ENCODE measurements at regions not wholly inside any gene's neighbourhood (a gene's known extent, or its start where the extent isn't known, plus 50 kb on each side); places are given as distances from the start of the nearest gene placed in this dataset.
"Not testable (repeated sequence)": the region's sequence is repeated elsewhere in the genome, so short reads cannot be mapped to it uniquely, and the experiment has no call there.

DNA sequence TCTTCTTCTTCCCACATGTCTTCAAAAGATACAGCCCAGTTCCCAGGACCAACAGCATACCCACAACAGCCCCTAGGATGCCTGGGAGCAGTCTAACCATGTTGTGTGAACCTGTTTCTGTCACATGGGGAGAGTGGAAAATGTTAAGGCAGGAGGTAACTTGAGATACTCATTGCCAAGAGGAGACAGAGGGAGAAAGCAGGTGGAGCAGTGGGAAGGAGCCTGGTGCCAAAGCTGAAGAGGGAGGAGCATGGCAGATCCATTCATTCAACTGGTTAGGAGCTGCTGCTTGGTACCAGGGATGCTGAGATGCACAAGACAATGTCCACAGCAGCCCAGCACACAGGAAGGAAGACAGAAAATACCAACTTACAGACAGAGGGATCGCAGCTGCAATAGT lies 149.8 kb upstream of the ETV3 start:
- DNase-seq, result no peak

DNA sequence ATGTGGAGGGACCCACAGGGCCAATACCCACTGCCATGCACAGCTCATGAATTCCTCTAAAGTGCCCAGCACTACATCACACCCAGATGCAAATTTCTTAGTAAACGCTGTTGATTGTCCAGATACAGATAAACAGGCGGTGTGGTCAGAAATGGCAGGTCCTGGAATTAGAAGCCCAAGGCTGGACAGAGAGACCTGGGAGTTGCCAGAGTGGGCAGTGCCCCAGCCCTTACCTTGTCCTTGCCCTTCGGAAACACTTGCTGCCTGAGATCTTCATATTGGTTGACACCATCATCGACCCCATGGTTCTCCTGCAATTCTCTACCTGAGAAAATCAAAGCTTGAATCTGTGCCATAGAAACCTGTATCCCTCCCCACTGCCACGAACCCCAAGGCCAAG lies 149.3 kb upstream of the ETV3 start:
- no peak for DNase-seq

DNA sequence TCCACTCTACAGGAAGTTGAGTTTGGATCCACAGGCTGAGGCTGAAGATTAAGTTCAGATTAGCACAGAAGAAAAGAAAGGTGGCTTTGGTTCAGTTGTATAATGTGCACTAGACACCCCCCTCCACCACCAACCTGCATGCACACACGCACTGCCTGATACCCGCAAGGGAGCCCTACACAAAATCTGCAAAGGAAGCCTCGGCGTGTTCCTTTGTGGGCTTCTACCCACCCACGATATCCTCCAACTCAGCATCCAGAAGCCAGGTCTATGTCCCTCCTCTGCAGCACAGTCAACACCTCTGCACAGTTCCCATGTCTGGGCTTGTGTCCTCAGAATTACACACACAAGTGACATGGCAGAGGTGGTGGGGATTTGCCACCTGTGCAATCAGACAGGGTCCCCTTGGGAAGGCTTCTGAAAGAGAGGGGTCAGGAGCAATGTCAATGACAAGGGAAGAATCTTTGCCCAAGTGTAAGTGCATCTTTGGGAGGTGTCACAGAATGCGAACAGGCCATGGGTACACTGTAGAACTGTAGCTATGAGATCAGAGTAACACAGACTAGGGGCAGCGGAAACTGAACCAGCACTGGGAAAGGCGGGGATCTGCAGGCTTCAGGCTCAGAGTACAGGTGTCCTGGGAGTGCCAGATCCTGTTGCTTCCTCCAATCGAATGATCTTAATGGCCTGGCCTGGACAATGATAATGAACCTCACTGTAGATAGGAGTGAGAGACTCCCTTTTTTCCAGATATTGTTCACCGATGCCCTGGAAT lies 148.6 kb upstream of the ETV3 start:
- DNase-seq, result no peak

DNA sequence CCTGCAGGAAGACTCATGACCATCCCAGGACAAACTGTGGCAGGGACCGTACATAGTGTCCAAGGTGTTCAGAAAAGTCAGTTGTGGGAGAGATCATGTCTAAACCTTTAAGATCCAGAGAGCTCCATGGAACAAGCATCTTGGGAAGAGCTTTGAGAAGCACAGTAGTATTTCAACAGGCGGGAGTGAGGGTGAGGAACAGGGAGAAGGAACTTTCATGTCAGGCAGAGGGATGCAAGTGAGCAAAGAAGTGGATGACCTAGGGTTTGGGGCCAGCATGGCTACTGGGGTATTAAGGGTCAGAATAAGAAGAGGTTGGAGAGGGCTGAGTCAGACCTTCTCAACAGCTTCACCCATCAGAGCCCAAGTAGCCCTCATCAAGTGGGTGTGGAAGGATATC lies 147.9 kb upstream of the ETV3 start:
- DNase-seq, result no peak

DNA sequence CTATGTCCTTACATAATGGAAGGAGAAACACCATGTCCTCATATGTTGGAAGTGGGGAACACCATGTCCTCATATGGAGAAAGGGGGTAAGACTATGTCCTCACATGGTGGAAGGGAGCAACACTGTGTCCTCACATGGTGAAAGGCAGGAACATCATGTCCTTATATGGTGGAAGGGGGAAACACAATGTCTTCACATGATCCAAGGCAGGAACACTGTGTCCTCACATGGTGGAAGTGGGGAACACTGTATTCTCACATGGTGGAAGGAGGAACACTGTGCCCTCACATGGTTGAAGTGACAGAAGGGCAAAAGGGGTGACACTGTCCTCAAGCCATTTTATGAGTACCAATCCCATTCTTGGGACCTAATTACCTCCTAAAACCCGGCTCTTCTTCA lies 146.3 kb upstream of the ETV3 start:
- no peak for DNase-seq

DNA sequence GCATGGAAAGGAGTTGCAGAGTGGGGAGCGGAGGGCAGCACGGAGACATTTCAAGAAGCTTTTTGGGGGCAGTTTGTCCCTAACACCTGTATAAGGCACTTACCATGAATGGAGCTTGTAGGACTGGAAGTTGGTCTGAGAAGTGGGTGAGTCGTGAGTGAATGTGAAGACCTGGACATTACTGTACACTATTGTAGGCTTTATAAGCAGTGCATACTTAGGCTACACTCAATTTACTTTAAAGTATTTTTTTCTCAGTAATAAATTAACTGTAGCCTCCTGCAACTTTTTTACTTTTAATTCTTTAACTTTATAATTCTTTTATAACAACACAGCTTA lies 141.6 kb upstream of the ETV3 start:
- DNase-seq, result no peak

DNA sequence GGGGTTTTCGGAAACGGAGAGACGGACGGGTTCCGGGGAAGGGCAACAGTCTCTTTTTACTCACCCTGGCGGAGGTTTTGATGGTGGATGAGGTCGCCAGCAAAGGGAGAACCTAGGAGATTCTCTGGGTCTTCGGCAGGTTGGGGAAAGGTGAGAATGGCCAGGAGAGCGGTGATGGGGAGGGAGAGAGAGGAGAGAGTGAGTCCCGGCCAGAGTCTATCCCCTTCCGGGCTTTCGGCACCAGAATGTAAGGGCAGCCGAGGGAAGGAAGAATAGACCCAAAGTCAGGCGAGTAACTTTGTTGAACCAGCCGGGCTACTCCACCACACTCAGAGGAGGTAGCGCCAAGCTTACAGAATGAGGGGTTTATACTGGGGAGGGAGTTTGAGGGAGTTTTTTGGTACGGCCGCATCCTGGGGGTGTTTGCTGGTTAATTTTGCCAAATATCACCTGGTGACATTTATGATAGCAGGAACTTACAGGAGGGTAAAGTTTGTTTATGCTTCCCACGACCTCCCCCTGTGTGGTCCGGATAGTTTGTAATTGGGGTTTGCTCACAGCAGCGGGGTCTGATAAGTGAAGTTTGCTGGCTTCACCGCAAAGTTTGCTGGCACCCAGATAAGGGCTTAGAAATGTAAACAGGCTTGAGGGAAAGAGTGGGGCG lies 141.1 kb upstream of the ETV3 start:
- DNase-seq, result no peak

DNA sequence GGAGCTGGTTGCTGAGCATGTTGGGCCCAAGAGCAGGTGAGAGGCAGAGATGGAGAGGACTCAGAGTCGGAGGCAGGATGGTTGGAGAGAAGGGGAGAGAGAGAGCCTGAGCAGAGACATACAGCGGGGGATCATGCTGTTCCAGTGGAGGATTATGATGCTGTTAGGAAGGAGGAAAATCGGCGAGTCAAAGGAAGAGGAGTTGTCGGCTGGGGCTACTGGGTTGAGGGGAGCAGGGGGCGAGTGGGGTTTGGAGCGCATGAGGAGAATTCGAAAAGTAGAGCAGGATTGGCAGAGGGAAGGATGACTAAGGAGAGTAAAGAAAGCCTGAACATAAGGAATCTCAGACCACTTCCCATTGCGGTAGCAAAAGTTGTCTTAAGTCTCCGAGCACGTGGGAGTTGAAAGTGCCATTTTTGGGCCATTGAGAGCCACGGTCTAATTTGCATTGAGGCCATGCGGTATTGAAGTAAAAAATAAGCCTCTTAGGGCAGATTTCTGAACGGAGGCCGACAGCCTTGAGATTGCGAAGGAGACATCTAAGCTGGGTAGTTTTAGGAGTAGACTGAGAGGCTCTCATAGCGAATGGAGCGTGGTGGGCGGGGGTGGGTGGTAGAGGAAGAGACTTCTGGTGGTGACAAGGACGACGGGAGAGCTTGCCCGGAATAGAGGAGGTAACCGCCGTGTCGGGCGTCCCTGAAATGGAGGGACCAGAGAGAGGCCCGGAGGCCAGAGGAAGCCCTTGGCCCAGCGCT lies 140.4 kb upstream of the ETV3 start:
- no peak for DNase-seq

DNA sequence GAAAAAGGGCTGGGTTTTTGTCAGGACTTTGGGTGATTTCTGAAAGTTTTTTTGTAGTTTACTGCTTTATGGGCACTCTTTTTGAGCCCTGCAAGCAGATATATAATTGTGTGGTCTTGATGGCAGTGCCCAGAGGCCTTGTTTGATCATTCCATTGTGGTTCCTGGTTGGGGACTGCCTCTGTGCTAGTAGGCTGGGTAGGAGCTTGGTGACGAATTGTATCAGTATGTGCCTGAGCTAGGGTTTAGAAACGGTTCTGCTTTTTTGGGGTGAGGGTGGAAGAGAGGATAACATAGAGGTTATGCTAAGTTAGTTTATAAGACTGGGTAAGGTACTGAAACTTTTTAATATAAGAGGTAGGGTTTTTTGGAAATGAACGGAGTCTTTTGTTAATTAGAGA lies 139.7 kb upstream of the ETV3 start:
- no peak for DNase-seq

DNA sequence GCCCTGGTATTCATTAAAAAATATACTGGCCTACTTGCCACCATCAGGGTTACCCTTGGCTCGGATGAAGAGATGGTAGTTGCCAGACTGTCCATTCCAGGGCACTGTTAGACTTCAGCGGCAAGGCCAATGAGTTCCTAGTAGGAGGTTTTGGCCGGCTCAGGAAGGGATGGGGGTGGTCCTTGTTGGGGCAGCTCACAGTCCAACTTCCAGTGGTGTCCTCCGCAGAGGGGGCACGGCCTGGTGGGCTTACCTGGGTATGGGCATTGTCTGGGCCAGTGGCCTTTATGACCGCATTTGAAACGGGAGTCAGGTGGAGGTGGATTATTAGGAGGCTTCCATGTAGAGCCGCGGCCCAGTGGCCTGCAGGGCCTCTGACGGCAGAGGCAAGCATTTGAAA lies 139.1 kb upstream of the ETV3 start:
- DNase-seq, result no peak

DNA sequence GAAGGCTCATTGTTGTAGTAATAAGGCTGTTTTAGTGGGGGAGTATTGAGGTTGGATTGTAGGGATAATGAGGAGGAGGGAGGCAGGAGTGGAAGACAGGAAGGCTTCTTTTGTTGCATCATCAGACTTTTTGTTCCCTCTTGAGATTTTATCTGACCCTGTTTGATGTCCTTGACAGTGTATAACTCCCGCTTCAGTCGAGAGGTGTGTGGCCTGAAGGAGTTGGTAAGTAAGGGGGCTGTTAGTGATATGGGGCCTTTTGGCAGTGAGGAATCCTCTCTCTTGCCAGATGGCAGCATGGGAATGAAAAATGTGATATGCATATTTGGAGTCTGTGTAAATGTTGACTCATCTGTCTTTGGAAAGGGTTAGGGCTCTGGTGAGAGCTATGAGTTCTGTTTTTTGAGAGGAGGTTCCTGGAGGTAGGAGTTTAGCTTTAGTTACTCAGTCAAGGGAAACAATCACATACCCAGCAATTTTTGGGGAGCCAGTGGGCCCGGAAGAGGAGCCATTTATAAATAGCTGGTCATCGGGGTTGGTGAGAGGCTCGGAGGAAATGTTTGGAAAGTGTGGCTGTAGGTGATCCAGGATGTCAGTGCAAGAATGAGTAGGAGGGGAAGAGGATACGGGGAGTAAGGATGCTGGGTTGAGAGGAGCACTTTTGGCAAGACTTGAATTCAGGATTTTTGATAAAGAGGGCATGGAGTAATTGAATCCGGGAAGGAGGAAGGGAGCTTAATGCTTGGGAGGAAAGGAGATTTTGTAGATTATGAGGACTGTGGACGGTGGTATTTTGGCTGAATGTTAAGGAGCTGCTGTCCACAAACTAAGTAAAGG lies 136.7 kb upstream of the ETV3 start:
- DNase-seq, result peak; percentile 76

DNA sequence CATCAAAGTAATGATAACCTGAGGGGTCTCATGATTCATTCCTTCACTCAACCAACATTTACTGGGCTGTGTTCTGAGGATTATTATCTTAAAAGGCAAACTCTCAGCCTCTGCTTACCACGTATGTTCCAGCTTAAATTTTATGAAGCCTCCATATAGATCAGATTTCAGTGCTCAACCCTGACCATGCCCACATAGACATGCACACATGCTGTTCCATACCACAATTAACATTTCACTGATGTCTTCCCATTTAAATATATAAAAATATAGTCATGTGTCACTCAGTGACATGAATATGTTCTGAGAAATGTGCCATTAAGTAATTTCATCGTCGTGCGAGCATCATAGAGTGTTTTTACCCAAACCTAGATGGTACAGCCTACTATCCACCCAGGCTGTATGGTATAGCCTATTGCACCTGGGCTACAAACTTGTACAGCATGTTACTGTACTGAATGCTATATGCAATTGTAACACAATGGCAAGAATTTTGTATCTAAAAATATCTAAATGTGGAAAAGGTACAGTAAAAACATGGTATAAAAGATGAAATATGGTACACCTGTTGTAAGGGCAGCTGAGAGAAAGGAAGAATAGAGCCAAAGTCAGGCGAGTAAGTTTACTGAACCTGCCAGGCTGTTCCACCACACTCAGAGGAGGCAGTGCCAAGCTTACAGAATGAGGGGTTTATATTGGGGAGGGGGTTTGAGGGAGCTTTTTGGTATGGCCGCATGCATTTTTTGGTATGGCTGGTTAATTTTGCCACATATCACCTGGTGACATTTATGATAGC lies 134.7 kb upstream of the ETV3 start:
- no peak for DNase-seq

DNA sequence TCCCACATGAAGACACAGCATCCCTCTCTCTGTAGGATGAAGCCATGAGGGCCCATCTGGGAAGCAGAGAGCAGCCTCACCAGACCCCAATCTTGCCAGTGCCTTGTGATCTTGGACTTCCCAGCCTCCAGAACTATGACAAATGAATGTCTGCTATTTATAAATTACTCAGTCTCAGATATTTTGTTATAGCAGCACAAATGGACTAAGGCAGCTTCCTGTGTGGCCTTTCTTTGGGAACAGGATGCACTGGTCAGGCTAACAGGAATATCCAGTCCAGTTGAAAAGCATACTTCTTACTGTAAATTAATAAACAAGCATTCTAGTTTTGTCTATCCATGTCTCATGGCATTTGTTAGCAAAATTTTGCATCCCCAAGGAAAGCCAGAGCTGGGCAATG lies 134.1 kb upstream of the ETV3 start:
- DNase-seq, result no peak

DNA sequence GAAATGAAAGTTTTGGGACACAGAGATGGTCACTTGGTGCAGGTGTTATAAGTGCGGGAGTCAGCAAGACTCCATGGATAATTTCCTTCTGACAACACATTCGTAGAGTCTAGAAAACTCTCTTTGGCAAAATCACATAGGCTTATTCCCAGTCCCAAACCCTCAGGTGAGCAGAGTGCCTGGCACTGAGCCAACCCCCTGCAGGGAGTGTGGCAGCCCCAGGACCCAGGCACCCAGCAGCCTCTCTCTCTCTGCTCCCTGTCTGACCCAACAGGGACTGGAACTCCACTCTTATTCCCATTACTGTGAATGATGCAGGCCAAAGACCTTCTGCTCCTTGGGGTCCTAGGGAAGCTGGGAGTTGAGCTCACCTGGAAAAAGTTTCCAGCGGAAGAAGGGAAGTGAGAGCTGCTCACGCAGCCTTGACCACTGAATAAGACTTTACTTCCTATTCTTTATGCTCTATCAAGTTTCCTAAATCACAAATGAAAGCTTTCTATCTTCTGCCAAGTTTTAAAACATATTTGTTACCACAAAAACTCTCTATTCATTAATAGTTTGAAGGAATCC lies 132.6 kb upstream of the ETV3 start:
- no peak for DNase-seq

DNA sequence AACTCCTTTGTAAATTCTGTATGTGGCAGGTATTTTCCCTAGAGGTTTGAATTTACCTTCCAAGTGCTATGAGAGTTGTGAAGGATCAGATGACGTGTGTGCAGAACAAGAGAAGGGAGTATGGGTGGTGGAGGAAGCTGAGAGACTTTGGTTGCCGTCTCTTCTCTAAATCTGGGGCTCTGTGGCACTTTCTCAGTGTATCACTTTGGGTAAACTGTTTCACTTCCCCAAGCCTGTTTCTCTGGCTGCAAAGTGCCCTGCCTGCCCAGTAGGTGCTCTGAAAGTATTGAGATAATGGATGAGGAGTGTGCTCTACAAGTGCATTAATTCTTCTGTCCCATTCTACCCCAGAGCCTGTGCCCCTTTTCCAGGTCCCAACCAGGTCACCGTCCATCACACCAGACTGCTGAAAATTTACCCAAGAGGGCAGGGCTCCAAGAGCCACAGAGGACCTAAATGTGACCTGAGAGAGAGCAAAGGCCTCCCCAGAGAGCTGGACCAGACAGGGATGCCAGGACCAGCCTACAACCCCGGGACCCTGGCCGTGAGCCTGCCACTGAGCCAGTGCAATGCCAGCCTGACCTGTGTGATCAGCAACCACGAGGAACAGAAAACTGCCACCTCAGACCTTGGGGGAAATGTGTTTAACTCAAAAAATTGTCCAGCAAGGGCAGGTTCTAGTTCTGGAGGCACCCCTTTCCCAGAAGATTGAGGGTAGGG lies 131.6 kb upstream of the ETV3 start:
- DNase-seq, result no peak

DNA sequence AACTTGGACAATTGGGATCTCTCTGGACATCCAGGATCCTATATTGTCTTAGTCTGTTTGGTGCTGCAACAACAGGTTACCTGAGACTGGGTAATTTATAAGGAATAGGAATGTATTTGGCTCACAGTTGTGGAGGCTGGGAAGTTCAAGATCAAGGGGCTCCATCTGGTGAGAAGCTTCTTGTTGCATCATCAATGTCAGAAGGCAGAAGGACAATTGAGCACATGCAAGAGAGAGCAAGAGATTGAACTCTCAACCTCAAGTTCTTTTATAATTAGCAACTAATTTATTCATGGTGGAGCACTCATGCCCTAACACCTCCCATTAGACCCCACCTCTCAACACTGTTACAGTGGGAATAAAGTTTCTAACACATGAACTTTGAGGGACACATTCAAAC lies 124.7 kb upstream of the ETV3 start:
- no peak for DNase-seq

DNA sequence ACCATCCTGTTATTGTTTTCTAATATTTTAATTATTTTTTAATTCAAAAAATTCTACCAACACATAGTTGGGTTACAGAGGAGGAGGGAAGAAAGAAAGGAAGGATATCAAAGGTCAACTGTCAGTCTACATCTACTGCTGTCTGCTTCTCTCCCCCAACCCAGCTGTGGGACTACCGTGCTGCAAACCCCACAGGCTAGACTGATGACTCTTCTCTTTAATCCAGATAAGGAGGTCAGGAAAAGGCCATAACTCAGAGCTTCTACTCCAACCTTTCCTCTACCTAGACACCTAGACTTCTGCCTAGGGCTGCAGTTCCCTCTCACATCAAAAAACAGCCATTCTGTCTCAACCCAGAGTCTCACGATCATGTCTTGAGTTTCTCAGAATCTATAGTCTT lies 124.2 kb upstream of the ETV3 start:
- DNase-seq, result no peak

DNA sequence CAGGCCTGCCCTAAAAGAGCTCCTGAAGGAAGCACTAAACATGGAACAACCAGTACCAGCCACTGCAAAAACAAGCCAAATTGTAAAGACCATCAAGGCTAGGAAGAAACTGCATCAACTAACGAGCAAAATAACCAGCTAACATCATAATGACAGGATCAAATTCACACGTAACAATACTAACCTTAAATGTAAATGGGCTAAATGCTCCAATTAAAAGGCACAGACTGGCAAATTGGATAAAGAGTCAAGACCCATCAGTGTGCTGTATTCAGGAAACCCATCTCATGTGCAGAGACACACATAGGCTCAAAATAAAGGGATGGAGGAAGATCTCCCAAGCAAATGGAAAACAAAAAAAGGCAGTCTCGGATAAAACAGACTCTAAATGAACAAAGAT lies 117.7 kb upstream of the ETV3 start:
- DNase-seq, result not testable (repeated sequence)

DNA sequence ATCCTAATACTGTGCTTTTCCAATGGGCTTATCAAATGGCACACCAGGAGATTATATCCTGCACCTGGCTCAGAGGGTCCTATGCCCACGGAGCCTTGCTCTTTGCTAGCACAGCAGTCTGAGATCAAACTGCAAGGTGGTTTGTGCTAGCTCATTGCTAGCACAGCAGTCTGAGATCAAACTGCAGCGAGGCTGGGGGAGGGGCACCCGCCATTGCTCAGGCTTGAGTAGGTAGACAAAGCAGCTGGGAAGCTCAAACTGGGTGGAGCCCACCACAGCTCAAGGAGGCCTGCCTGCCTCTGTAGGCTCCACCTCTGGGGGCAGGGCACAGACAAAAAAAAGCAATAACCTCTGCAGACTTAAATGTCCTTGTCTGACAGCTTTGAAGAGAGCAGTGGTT lies 116.0 kb upstream of the ETV3 start:
- not testable (repeated sequence) for DNase-seq

DNA sequence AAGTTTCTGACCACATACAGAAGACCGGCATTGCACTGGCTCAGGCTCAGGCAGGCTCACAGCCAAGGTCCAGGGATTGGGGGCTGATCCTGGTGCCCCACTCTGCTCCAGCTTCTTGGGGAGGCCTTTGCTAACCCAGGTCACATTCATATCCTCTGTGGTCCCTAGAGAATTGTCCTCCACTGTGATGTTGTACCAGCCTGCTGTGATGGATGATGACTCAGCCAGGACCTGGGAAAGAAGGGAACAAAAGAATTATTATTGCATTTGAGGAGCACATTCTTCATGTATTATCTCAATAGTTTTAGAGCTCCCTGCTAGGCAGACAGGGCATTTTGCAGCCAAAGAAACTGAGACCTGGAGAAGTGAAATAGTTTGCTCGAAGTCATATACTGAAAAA lies 114.3 kb upstream of the ETV3 start:
- peak; percentile 4 for DNase-seq

DNA sequence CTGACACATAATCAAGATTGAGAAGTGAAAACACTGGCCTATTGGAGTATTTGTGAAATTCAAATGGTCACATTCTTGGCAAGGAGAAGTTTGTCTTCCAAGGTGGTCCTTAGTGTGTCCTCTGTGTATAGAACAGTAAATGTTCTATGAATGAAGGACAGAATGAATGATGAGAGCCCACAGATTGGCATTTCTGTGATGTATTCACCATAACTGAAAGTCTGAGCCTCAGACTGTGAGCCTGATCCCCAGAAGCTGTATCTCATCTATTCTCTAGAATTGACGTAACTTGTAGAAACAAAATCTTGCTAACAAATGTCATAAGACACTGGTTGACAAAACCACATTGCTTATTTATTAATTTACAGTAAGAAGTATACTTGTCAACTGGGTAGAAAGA lies 111.5 kb upstream of the ETV3 start:
- no peak for DNase-seq

Data from fibroblast of skin of right quadriceps (primary cell).